ENCODE measurements at regions not wholly inside any gene's neighbourhood (a gene's known extent, or its start where the extent isn't known, plus 50 kb on each side); places are given as distances from the start of the nearest gene placed in this dataset.

GRCh38 chr5:3893527-3893926 is 297.9 kb downstream of the IRX1 start:
- Histone ChIP-seq H3K4me3 (no peak overlapping the region), H3K27ac (no peak overlapping the region), H3K4me1 (no peaks in the 10 kb centered on the region), H3K36me3 (no peaks in the 10 kb centered on the region), H3K9me3 (peaks cover 0 to 7% (median 5%) of the 10 kb centered on the region in 4 donors), H3K27me3 (no peaks in the 10 kb centered on the region)
- intact Hi-C loops (cut with DNase I; ENCODE audit: low total_unique reads): no loop called here
- no peak for TF ChIP-seq EP300 (IDR thresholded peaks at IDR 0.05)
- TF ChIP-seq POLR2AphosphoS5 (IDR thresholded peaks at IDR 0.05): no peak
- TF ChIP-seq, protein P1, sequence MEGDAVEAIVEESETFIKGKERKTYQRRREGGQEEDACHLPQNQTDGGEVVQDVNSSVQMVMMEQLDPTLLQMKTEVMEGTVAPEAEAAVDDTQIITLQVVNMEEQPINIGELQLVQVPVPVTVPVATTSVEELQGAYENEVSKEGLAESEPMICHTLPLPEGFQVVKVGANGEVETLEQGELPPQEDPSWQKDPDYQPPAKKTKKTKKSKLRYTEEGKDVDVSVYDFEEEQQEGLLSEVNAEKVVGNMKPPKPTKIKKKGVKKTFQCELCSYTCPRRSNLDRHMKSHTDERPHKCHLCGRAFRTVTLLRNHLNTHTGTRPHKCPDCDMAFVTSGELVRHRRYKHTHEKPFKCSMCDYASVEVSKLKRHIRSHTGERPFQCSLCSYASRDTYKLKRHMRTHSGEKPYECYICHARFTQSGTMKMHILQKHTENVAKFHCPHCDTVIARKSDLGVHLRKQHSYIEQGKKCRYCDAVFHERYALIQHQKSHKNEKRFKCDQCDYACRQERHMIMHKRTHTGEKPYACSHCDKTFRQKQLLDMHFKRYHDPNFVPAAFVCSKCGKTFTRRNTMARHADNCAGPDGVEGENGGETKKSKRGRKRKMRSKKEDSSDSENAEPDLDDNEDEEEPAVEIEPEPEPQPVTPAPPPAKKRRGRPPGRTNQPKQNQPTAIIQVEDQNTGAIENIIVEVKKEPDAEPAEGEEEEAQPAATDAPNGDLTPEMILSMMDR (IDR thresholded peaks at IDR 0.05): no peak
- TF ChIP-seq POLR2A (IDR thresholded peaks at IDR 0.05): no peak
- no peak for DNase-seq

DNA sequence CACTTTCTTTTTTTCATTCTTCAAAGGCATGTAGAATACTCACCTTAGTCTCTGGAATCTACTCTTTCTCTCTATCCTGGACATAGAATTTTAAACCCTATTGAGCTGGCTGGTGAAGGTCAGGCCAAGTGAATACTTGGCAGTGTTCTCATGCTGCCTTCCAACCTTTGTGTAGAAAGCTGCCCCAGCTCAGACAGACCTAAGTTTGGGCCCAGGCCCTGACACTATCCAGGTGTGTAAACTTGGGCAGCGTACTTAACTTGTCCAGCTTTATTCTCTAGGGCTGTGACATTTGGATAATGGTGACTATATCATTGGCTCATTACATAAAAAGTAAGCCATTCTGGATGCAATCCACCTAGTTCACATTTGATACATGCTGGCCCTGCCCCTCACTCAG is 298.3 kb downstream of the IRX1 start:
- intact Hi-C loops (cut with DNase I; ENCODE audit: low total_unique reads): no loop called here
- WGBS, 5 donors: 50 to 90% (median 74%) methylated on average over 1 of the region's 1 CpG; no CpG with 5 or more reads in 1 of the 5 donors

GRCh38 chr5:3896098-3896497 is 300.5 kb downstream of the IRX1 start:
- H3K4me1 ChIP-seq: no peaks in the 10 kb centered on the region
- WGBS, 5 donors: 66 to 82% (median 77%) methylated on average over 5 of the region's 5 CpGs
- no peaks in the 10 kb centered on the region for H3K27me3 ChIP-seq
- DNase-seq: no peak
- peaks cover 0 to 6% (median 0%) of the 10 kb centered on the region in 4 donors for H3K9me3 ChIP-seq
- H3K36me3 ChIP-seq: no peaks in the 10 kb centered on the region
- no peak overlapping the region for H3K27ac ChIP-seq
- intact Hi-C loops (cut with DNase I; ENCODE audit: low total_unique reads): no loop called here
- TF ChIP-seq POLR2AphosphoS5 (IDR thresholded peaks at IDR 0.05): no peak
- no peak for TF ChIP-seq POLR2A (IDR thresholded peaks at IDR 0.05)
- TF ChIP-seq, protein P1 (IDR thresholded peaks at IDR 0.05): no peak
- no peak for TF ChIP-seq EP300 (IDR thresholded peaks at IDR 0.05)
- no peak overlapping the region for H3K4me3 ChIP-seq

More for the DNA sequence above, 298.3 kb downstream of the IRX1 start:
- Histone ChIP-seq H3K4me1 (no peaks in the 10 kb centered on the region), H3K27me3 (no peaks in the 10 kb centered on the region), H3K36me3 (no peaks in the 10 kb centered on the region), H3K4me3 (no peak overlapping the region), H3K27ac (no peak overlapping the region), H3K9me3 (peaks cover 0 to 7% (median 3%) of the 10 kb centered on the region in 4 donors)
- no peak for DNase-seq
- no peak for TF ChIP-seq POLR2AphosphoS5 (IDR thresholded peaks at IDR 0.05)
- TF ChIP-seq POLR2A (IDR thresholded peaks at IDR 0.05): no peak
- TF ChIP-seq, protein P1 (IDR thresholded peaks at IDR 0.05): no peak
- TF ChIP-seq EP300 (IDR thresholded peaks at IDR 0.05): no peak

- WGBS, 5 donors: 44 to 62% (median 57%) methylated on average over 5 of the region's 5 CpGs
- no peaks in the 10 kb centered on the region for H3K4me1 ChIP-seq
- intact Hi-C loops (cut with DNase I; ENCODE audit: low total_unique reads): no loop called here
- H3K4me3 ChIP-seq: no peak overlapping the region
- peaks cover 0 to 11% (median 3%) of the 10 kb centered on the region in 4 donors for H3K9me3 ChIP-seq
- no peak overlapping the region for H3K27ac ChIP-seq
- no peaks in the 10 kb centered on the region for H3K27me3 ChIP-seq
- TF ChIP-seq POLR2A (IDR thresholded peaks at IDR 0.05): no peak
- TF ChIP-seq EP300 (IDR thresholded peaks at IDR 0.05): no peak
- no peak for TF ChIP-seq POLR2AphosphoS5 (IDR thresholded peaks at IDR 0.05)
- TF ChIP-seq, protein P1 (IDR thresholded peaks at IDR 0.05): no peak
- no peaks in the 10 kb centered on the region for H3K36me3 ChIP-seq
- DNase-seq: no peak
Measured at GRCh38 chr5:3899093-3899492, 303.5 kb downstream of the IRX1 start.
